Cardiac muscle cell (in vitro differentiated cells and primary cell): ENCODE measurements at regions not wholly inside any gene's neighbourhood (a gene's known extent, or its start where the extent isn't known, plus 50 kb on each side); places are given as distances from the start of the nearest gene placed in this dataset.
"Not testable (repeated sequence)": the region's sequence is repeated elsewhere in the genome, so short reads cannot be mapped to it uniquely, and the experiment has no call there.

Source experiments
- DNase-seq, 2 donors: peaks; one replicate each; pipeline versions ENCODE4 v3.0.0 to v3.0.0-alpha.2; 2010 to 2017; ENCODE audit warnings: low read depth in 1 of 2, low spot score in 1 of 2
- H3K27ac ChIP-seq: fragments of 200-600 bp; sonication (generic); 2 replicates; pipeline ENCODE4 v1.5.1; 2016
- H3K27me3 ChIP-seq: fragments of 200-600 bp; sonication (generic); 2 replicates; pipeline ENCODE4 v1.6.0; 2016; ENCODE audit warnings: control low read depth
- H3K36me3 ChIP-seq: fragments of 200-600 bp; sonication (generic); 2 replicates; pipeline ENCODE4 v1.5.1; 2016; ENCODE audit warnings: control low read depth
- H3K4me1 ChIP-seq: fragments of 200-600 bp; sonication (generic); 2 replicates; pipeline ENCODE4 v1.8.1; 2017; ENCODE audit warnings: low read depth, mild to moderate bottlenecking, mixed run types
- H3K4me3 ChIP-seq: fragments of 200-600 bp; sonication (generic); 2 replicates; pipeline ENCODE4 v1.5.1; 2016; ENCODE audit warnings: mild to moderate bottlenecking
- H3K9me3 ChIP-seq: fragments of 200-600 bp; sonication (generic); 2 replicates; pipeline ENCODE4 v1.5.1; 2017; ENCODE audit warnings: low read depth, mild to moderate bottlenecking, control low read depth
- TF ChIP-seq, protein P1 (sequence below): IDR thresholded peaks from 2 replicates; pipeline ENCODE4 v1.5.1; 2012; ENCODE audit warnings: low read depth, mild to moderate bottlenecking, low read length

DNA sequence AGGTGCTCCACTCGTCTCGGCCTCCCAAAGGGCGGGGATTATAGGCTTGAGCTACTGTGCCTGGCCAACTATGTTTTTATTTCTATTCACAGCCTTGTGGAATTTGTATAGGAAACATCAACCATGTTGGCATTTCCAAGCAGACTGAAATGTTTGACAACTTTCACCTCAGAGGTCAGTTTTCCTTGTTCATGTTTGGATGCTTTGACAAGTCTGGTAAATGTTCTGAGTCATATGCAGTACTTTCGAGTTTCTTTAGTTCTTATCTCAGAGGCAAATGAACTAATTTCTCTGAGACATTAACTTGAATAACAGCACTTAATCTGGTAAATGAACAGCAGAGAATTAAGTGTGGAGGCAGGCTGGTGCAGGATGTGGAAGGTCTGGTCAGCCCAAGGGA is 373.4 kb upstream of the SYNCRIP start:
- H3K4me3 ChIP-seq, result no peak overlapping the region
- no peaks in the 10 kb centered on the region for H3K36me3 ChIP-seq
- H3K4me1 ChIP-seq, result no peaks in the 10 kb centered on the region
- H3K9me3 ChIP-seq, result no peaks in the 10 kb centered on the region
- H3K27ac ChIP-seq, result no peak overlapping the region
- H3K27me3 ChIP-seq, result no peaks in the 10 kb centered on the region
- DNase-seq, result no peak
- TF ChIP-seq, protein P1, sequence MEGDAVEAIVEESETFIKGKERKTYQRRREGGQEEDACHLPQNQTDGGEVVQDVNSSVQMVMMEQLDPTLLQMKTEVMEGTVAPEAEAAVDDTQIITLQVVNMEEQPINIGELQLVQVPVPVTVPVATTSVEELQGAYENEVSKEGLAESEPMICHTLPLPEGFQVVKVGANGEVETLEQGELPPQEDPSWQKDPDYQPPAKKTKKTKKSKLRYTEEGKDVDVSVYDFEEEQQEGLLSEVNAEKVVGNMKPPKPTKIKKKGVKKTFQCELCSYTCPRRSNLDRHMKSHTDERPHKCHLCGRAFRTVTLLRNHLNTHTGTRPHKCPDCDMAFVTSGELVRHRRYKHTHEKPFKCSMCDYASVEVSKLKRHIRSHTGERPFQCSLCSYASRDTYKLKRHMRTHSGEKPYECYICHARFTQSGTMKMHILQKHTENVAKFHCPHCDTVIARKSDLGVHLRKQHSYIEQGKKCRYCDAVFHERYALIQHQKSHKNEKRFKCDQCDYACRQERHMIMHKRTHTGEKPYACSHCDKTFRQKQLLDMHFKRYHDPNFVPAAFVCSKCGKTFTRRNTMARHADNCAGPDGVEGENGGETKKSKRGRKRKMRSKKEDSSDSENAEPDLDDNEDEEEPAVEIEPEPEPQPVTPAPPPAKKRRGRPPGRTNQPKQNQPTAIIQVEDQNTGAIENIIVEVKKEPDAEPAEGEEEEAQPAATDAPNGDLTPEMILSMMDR, result no peak

DNA sequence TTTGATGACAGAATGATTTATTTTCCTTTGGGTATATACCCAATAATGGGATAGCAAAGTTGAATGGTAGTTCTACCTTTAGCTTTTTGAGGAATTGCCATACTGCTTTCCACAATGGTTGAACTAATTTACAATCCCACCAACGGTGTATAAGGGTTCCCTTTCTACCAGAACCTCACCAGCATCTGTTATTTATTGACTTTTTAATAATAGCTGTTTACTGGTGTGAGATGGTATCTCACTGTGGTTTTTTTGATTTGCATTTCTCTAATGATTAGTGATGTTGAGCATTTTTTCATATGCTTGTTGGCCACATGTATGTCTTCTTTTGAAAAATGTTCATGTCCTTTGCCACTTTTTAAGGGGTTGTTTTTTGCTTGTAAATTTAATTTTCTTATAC is 370.3 kb upstream of the SYNCRIP start:
- not testable (repeated sequence) for DNase-seq, H3K9me3 ChIP-seq, H3K27me3 ChIP-seq, H3K27ac ChIP-seq, H3K4me1 ChIP-seq, H3K4me3 ChIP-seq, H3K36me3 ChIP-seq

DNA sequence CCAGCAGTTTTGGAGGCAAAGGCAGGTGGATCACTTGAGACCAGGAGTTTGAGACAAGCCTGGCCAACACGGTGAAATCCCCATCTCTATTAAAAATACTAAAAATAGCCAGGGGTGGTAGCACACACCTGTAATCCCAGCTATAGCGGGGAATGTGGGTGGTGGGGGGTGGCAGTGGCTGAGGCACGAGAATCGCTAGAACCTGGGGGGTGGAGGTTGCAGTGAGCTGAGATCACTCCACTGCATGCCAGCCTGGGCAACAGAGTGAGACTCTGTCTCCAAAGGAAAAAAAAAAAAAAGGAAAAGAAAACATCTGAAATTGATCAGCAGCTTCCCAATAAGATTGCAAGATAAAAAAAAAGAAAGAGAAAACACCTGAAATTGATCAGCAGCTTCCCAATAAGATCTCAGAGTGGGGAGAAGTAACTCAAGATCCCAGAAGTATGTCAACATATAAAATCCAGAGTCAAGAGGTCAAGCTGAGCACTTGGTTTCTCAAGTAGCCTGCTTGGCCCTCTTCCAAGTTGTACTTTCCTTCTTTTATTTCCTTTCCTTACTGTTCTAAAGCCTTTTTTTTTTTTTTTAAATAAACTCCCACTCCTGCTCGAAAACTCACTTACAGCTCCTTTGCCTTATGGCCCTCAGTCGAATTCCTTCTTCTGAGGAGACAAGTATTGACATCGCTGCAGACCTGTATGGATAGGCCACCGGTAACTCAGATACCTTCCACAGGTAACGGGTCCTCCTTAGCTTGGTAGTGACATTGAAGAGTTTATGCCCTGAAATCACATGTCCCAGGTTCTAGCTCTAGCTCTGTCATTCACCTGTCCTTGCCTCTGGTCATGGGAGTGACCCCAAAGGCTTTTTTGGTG is 368.5 kb upstream of the SYNCRIP start:
- peak in 1 of 2 donors; percentile 20 for DNase-seq
- Histone ChIP-seq H3K4me1 (no peaks in the 10 kb centered on the region), H3K36me3 (no peaks in the 10 kb centered on the region), H3K4me3 (no peak overlapping the region), H3K27me3 (no peaks in the 10 kb centered on the region), H3K9me3 (no peaks in the 10 kb centered on the region), H3K27ac (no peak overlapping the region)
- TF ChIP-seq, protein P1, result no peak

DNA sequence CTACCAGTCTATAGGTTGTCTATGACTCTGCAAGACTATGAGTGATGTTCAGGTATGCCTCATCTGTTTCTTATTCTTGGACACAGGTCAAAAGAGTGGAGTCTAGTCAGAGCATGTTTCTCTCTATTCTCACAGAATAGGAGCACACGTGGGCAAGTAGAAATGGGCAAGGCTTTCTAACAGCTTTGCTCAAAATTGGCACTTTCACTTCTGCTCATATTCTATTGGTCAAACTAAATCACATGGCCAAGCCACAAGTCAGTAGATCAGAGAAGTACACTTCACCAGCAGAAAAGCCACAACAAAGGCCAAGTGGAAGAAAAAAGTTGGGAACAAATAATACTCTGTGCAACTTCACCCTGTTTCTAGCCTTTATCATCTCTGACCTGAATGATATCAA is 354.5 kb upstream of the SYNCRIP start:
- H3K27me3 ChIP-seq, result no peaks in the 10 kb centered on the region
- DNase-seq, result no peak
- H3K4me1 ChIP-seq, result no peaks in the 10 kb centered on the region
- H3K36me3 ChIP-seq, result no peaks in the 10 kb centered on the region
- TF ChIP-seq, protein P1, result no peak
- H3K4me3 ChIP-seq, result no peak overlapping the region
- no peaks in the 10 kb centered on the region for H3K9me3 ChIP-seq
- no peak overlapping the region for H3K27ac ChIP-seq

DNA sequence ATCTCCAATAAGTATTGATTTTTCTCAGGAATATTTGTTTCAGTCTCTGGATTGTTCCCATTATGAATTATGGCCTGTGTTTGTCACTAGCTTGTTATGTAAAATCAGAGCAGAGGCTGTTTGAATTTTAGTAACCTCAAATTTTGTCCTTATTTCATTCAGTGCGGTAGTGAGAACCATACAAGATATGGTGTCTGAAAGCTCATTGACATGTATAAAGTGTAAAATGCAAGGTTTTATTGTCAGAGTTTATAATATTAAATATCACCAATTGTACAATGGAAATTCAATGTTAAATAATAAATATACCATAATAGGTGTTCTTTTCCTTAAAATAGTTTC is 353.3 kb upstream of the SYNCRIP start:
- no peak overlapping the region for H3K27ac ChIP-seq
- no peaks in the 10 kb centered on the region for H3K4me1 ChIP-seq
- no peaks in the 10 kb centered on the region for H3K27me3 ChIP-seq
- TF ChIP-seq, protein P1, result no peak
- H3K4me3 ChIP-seq, result no peak overlapping the region
- no peaks in the 10 kb centered on the region for H3K36me3 ChIP-seq
- no peaks in the 10 kb centered on the region for H3K9me3 ChIP-seq
- no peak for DNase-seq

DNA sequence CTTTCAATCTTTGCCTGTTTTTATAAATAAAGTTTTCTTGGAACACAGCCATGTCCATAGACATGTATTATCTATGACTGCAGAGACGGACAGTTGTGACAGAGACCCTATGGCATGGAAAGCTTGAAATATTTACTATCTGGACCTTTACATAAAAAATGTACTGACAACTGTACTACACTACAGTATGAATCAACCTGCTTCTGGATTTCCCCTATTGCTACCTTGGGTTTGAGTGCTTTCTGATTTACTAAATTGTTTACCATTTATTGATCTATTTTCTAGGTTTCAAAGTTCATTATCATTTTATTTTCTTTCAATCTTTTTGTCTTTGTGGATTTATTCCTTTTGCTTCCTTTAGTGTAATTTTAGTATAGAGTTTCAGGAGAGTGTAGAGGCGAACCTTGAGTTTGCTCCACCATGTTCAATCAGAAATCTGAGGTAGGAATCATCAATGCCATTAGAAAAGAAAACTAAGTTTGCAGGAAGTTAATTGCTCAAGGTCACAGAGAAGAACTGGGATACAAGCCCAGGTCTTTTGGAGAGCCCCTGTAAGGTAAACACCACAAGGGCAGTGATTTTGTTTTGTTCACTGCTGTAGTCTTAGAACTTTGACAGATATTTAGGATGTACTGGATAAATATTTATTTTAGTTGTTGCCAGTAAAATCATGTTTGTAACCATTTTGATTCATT is 352.8 kb upstream of the SYNCRIP start:
- no peak for DNase-seq

More for the DNA sequence above, 352.8 kb upstream of the SYNCRIP start:
- TF ChIP-seq, protein P1, result no peak
- H3K27me3 ChIP-seq, result no peaks in the 10 kb centered on the region
- H3K4me1 ChIP-seq, result no peaks in the 10 kb centered on the region
- no peak overlapping the region for H3K4me3 ChIP-seq
- H3K9me3 ChIP-seq, result no peaks in the 10 kb centered on the region
- no peaks in the 10 kb centered on the region for H3K36me3 ChIP-seq
- H3K27ac ChIP-seq, result no peak overlapping the region
